ENCODE measurements at regions not wholly inside any gene's neighbourhood (a gene's known extent, or its start where the extent isn't known, plus 50 kb on each side); places are given as distances from the start of the nearest gene placed in this dataset.

DNA sequence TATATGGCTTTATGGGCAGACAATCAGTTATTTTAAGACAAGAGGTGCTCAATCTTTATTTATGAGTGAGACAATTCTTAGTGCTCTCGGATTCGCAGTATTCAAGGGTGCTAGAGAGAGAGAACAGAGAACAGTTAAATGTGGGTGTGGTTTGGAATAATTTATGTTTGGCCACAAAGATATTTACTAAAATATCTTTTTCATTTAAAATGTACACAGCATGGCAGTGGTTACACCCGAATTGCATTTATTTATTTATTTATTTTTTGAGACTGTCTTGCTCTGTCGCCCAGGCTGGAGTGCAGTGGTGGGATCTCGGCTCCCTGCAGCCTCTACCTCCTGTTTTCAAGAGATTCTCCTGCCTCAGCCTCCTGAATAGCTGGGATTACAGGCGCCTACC lies 109.2 kb downstream of the CDCA7 start:
- Histone ChIP-seq H3K27ac (no peak overlapping the region), H3K4me1 (no peaks in the 10 kb centered on the region), H3K9me3 (no peaks in the 10 kb centered on the region), H3K36me3 (no peaks in the 10 kb centered on the region), H3K4me3 (no peak overlapping the region), H3K27me3 (peaks cover 20% of the 10 kb centered on the region)
- TF ChIP-seq, protein P1, sequence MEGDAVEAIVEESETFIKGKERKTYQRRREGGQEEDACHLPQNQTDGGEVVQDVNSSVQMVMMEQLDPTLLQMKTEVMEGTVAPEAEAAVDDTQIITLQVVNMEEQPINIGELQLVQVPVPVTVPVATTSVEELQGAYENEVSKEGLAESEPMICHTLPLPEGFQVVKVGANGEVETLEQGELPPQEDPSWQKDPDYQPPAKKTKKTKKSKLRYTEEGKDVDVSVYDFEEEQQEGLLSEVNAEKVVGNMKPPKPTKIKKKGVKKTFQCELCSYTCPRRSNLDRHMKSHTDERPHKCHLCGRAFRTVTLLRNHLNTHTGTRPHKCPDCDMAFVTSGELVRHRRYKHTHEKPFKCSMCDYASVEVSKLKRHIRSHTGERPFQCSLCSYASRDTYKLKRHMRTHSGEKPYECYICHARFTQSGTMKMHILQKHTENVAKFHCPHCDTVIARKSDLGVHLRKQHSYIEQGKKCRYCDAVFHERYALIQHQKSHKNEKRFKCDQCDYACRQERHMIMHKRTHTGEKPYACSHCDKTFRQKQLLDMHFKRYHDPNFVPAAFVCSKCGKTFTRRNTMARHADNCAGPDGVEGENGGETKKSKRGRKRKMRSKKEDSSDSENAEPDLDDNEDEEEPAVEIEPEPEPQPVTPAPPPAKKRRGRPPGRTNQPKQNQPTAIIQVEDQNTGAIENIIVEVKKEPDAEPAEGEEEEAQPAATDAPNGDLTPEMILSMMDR (IDR thresholded peaks at IDR 0.05), result no peak
- TF ChIP-seq EP300 (IDR thresholded peaks at IDR 0.05) (no peak), POLR2AphosphoS5 (IDR thresholded peaks at IDR 0.05) (no peak), POLR2A (IDR thresholded peaks at IDR 0.05) (no peak)
- no peak for ATAC-seq
- 93% methylated on average over 4 to 5 of the region's 6 CpGs for WGBS, 2 donors (ENCODE audit: low coverage in 1 of 2)

DNA sequence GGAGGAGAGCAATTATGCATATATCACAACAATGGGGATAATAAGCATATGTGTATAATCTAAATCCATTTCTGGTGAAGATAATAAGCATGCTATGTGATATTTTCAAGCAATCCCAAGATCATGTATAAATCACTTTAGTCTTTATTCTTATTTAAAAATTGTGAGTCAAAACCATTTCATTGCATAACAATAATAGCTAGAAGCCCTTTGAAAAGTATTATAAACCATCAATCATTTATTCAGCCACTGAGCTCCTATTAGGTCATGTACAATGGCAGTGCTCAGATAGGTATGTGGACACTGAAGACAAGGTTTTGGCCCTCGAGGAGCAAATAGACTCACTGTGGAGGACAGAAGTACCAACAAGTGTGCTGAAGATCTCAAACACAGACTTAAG lies 113.1 kb downstream of the CDCA7 start:
- no peak for ATAC-seq
- Histone ChIP-seq H3K27me3 (peaks cover 14% of the 10 kb centered on the region), H3K9me3 (peaks cover 0 to 8% (median 0%) of the 10 kb centered on the region in 3 donors), H3K27ac (no peak overlapping the region), H3K4me3 (no peak overlapping the region), H3K36me3 (no peaks in the 10 kb centered on the region), H3K4me1 (no peaks in the 10 kb centered on the region)
- no peak for TF ChIP-seq POLR2A (IDR thresholded peaks at IDR 0.05)
- TF ChIP-seq, protein P1 (IDR thresholded peaks at IDR 0.05), result no peak
- TF ChIP-seq EP300 (IDR thresholded peaks at IDR 0.05), result no peak
- TF ChIP-seq POLR2AphosphoS5 (IDR thresholded peaks at IDR 0.05), result no peak
- 80% methylated on average over 1 of the region's 1 CpG; no CpG with 5 or more reads in 1 of the 2 donors for WGBS, 2 donors (ENCODE audit: low coverage in 1 of 2)

DNA sequence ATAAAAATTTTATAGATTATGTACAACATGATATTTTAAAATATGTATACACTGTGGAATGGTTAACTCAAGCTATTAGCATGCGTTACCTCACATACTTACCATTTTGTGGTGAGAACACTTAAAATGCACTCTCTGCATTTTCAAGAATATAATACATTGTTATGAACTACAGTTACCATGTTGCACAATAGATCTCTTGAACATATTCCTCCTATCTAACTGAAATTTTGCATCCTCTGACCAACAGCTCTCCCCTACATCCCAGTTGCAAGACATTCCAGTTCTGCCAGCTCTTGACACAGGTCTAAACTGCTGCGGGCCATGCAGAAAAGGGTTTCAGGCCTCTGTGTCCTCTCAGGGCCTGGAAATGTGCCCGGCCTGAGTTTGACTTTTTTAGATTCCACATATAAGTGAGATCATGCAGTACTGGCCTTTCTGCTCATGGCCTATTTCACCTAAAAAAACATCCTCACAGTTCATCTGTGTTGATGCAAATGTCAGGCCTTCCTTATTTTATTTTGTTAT lies 113.7 kb downstream of the CDCA7 start:
- Histone ChIP-seq H3K4me1 (no peaks in the 10 kb centered on the region), H3K27me3 (peaks cover 8% of the 10 kb centered on the region), H3K9me3 (peaks cover 0 to 8% (median 0%) of the 10 kb centered on the region in 3 donors), H3K4me3 (no peak overlapping the region), H3K27ac (no peak overlapping the region), H3K36me3 (no peaks in the 10 kb centered on the region)
- ATAC-seq, result no peak
- no peak for TF ChIP-seq EP300 (IDR thresholded peaks at IDR 0.05)
- no peak for TF ChIP-seq POLR2AphosphoS5 (IDR thresholded peaks at IDR 0.05)
- TF ChIP-seq POLR2A (IDR thresholded peaks at IDR 0.05), result no peak
- TF ChIP-seq, protein P1 (IDR thresholded peaks at IDR 0.05), result no peak
- WGBS, 2 donors (ENCODE audit: low coverage in 1 of 2), result 85 to 100% methylated on average over 2 to 3 of the region's 3 CpGs

DNA sequence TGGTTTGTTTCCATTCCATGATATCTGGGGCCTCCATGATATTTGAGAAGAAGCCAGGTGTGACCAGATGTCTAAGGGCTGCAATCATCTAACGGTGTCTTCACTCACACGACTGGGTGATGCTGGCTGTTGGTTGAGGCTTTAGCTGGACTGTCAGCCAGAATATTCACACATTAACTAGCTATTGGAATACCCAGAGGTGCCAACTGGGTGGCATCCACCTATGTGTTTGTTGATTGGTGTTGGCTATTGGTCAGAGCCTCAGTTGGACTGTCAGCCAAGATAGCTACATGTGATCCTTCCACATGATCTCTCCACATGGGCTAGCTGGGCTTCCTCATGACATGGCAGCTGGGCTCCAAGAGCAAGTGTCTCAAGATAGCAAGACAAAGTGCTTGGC lies 117.4 kb downstream of the CDCA7 start:
- no peak for ATAC-seq
- H3K4me1 ChIP-seq, result no peaks in the 10 kb centered on the region
- no peak for TF ChIP-seq EP300 (IDR thresholded peaks at IDR 0.05)
- TF ChIP-seq, protein P1 (IDR thresholded peaks at IDR 0.05), result no peak
- TF ChIP-seq POLR2A (IDR thresholded peaks at IDR 0.05), result no peak
- no peak for TF ChIP-seq POLR2AphosphoS5 (IDR thresholded peaks at IDR 0.05)
- no peaks in the 10 kb centered on the region for H3K27me3 ChIP-seq
- H3K27ac ChIP-seq, result no peak overlapping the region
- 36 to 81% methylated on average over 2 of the region's 2 CpGs for WGBS, 2 donors (ENCODE audit: low coverage in 1 of 2)
- no peak overlapping the region for H3K4me3 ChIP-seq
- H3K9me3 ChIP-seq, result peaks cover 0 to 8% (median 0%) of the 10 kb centered on the region in 3 donors
- H3K36me3 ChIP-seq, result no peaks in the 10 kb centered on the region

DNA sequence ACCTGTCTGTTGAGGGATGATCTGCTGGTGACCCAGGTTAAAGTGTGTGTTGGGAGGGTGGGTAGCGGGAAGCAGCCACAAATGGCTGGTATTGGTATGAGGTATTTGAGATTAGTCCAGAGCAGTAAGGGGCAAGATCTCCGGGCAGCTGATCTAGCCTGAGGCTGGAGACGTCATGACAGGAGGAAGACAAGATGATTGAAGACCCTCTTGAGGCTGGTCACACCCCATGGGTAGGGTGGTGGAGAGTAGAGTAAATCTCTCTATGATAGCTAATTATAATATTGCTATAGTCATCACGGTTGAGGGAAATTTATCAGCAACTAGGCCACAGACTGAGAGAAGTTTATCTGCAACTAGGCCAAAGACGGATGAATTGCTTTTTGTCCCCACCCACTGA lies 128.5 kb downstream of the CDCA7 start:
- WGBS, 2 donors (ENCODE audit: low coverage in 1 of 2), result 46 to 82% methylated on average over 5 of the region's 5 CpGs
- ATAC-seq, result no peak
- no peaks in the 10 kb centered on the region for H3K9me3 ChIP-seq
- H3K4me1 ChIP-seq, result no peaks in the 10 kb centered on the region
- no peak overlapping the region for H3K4me3 ChIP-seq
- no peak overlapping the region for H3K27ac ChIP-seq
- no peaks in the 10 kb centered on the region for H3K36me3 ChIP-seq
- no peaks in the 10 kb centered on the region for H3K27me3 ChIP-seq
- TF ChIP-seq EP300 (IDR thresholded peaks at IDR 0.05) (no peak), POLR2A (IDR thresholded peaks at IDR 0.05) (no peak), POLR2AphosphoS5 (IDR thresholded peaks at IDR 0.05) (no peak)
- TF ChIP-seq, protein P1 (IDR thresholded peaks at IDR 0.05), result no peak

Data from gastroesophageal sphincter (tissue), 4 donors.